ENCODE measurements at regions not wholly inside any gene's neighbourhood (a gene's known extent, or its start where the extent isn't known, plus 50 kb on each side); places are given as distances from the start of the nearest gene placed in this dataset.

DNA sequence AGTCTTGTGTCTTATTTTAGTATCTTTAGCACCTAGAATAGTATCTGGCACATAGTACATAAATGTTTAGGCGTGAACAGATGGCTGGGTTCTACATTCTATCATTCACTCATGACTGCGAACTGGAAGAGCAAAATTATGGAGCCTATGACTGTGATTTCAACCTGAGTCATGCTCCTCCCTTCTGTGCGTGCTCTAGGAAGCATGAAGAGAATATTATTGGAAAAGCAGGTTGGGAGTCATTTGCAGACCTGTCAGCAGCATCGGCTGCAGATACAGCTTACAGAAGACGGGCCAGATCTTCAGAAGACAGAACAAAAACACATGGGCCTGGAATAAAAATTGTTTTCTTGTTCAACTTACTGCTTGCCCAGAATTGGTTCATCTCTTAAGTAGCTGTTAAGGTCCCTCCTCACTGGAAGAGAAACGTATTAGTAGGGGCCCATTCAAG lies 344.0 kb upstream of the USP24 start:
- Histone ChIP-seq H3K27ac (ENCODE audit: low read length) (no peak overlapping the region), H3K27me3 (ENCODE audit: low read depth, low read length) (no peaks in the 10 kb centered on the region), H3K9me3 (ENCODE audit: insufficient read depth, low read length) (no peaks in the 10 kb centered on the region), H3K4me2 (ENCODE audit: low read length) (no peak overlapping the region), H3K79me2 (ENCODE audit: low read length) (no peaks in the 10 kb centered on the region), H4K20me1 (ENCODE audit: insufficient read depth, low read length) (no peaks in the 10 kb centered on the region), H3K4me3 (ENCODE audit: low read length) (no peak overlapping the region), H3K36me3 (replicated peaks; ENCODE audit: low read depth, low read length) (no peaks in the 10 kb centered on the region), H3K9ac (ENCODE audit: low read length) (no peak overlapping the region), H3K4me1 (ENCODE audit: low read length) (no peaks in the 10 kb centered on the region), H2AFZ (ENCODE audit: low read depth, low read length) (no peak overlapping the region)
- no peak for TF ChIP-seq EZH2phosphoT487 (IDR thresholded peaks at IDR 0.05; ENCODE audit: low read depth)
- TF ChIP-seq, protein P1, sequence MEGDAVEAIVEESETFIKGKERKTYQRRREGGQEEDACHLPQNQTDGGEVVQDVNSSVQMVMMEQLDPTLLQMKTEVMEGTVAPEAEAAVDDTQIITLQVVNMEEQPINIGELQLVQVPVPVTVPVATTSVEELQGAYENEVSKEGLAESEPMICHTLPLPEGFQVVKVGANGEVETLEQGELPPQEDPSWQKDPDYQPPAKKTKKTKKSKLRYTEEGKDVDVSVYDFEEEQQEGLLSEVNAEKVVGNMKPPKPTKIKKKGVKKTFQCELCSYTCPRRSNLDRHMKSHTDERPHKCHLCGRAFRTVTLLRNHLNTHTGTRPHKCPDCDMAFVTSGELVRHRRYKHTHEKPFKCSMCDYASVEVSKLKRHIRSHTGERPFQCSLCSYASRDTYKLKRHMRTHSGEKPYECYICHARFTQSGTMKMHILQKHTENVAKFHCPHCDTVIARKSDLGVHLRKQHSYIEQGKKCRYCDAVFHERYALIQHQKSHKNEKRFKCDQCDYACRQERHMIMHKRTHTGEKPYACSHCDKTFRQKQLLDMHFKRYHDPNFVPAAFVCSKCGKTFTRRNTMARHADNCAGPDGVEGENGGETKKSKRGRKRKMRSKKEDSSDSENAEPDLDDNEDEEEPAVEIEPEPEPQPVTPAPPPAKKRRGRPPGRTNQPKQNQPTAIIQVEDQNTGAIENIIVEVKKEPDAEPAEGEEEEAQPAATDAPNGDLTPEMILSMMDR (IDR thresholded peaks at IDR 0.05; ENCODE audit: low read depth, low read length), result no peak

DNA sequence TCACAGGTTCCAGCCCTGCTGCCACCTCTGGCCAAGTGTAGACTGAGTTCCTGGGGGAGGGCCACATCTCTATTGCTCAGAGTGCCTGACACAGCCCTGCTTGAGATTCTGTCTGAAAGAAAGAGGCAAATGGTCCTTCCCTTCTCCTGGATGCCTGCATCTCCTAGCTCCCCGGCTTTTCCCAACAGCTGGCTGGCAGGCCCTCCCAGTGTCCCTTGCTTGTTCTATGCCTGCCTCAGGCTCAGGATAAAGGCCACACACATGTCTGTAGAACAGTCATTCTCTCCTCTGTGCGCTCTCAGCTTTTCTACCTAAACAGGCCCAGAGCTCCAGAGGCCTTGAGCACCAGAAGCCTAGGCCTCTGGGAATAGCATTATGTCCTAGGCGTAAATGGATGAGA lies 343.4 kb upstream of the USP24 start:
- Histone ChIP-seq H3K9me3 (ENCODE audit: insufficient read depth, low read length) (no peaks in the 10 kb centered on the region), H3K27ac (ENCODE audit: low read length) (no peak overlapping the region), H2AFZ (ENCODE audit: low read depth, low read length) (no peak overlapping the region), H3K79me2 (ENCODE audit: low read length) (no peaks in the 10 kb centered on the region), H3K4me3 (ENCODE audit: low read length) (no peak overlapping the region), H3K27me3 (ENCODE audit: low read depth, low read length) (no peaks in the 10 kb centered on the region), H4K20me1 (ENCODE audit: insufficient read depth, low read length) (no peaks in the 10 kb centered on the region), H3K36me3 (replicated peaks; ENCODE audit: low read depth, low read length) (no peaks in the 10 kb centered on the region), H3K9ac (ENCODE audit: low read length) (no peak overlapping the region), H3K4me2 (ENCODE audit: low read length) (no peak overlapping the region), H3K4me1 (ENCODE audit: low read length) (no peaks in the 10 kb centered on the region)
- no peak for TF ChIP-seq EZH2phosphoT487 (IDR thresholded peaks at IDR 0.05; ENCODE audit: low read depth)
- TF ChIP-seq, protein P1 (IDR thresholded peaks at IDR 0.05; ENCODE audit: low read depth, low read length), result no peak

DNA sequence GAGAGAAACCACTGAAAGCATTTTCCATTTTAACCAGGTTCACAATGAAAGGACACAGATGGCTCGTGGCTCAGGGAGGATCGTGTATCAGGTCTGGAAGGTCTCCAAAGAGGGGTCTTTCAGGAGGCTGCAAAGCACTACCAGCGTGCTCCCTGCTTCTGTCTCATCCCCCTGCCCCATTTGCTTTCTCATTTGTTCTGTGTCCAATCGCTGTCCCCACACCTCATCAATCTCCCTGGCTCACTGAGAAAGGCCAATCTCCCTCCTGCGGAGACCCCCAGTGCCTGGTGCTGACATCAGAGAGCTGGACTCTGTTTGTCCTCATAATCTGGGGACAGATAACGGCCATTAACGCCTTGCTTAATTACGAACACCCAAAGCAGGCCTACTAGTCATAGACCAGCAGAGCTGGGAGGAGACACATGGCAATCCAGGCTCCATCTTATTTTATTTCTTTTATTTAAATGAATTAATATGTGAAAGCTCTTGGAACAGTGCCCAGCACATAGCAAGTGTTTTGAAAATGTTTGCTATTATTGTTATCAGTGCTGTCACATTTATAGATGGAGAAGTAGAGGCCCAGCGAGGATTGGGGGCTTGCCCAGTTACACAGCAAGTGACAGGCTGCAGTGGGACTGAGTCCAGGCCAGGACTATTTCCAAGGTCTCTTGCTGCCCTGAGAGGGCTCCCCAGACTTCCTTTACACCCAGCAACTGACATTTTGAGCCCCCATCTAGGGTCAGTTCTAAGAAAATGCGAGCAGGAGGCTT lies 341.0 kb upstream of the USP24 start:
- TF ChIP-seq, protein P1 (IDR thresholded peaks at IDR 0.05; ENCODE audit: low read depth, low read length), result no peak
- no peak for TF ChIP-seq EZH2phosphoT487 (IDR thresholded peaks at IDR 0.05; ENCODE audit: low read depth)
- no peaks in the 10 kb centered on the region for H4K20me1 ChIP-seq (ENCODE audit: insufficient read depth, low read length)
- H3K4me3 ChIP-seq (ENCODE audit: low read length), result no peak overlapping the region
- no peaks in the 10 kb centered on the region for H3K4me1 ChIP-seq (ENCODE audit: low read length)
- H3K4me2 ChIP-seq (ENCODE audit: low read length), result no peak overlapping the region
- H3K79me2 ChIP-seq (ENCODE audit: low read length), result no peaks in the 10 kb centered on the region
- H3K27me3 ChIP-seq (ENCODE audit: low read depth, low read length), result no peaks in the 10 kb centered on the region
- H3K9me3 ChIP-seq (ENCODE audit: insufficient read depth, low read length), result no peaks in the 10 kb centered on the region
- H3K27ac ChIP-seq (ENCODE audit: low read length), result no peak overlapping the region
- no peaks in the 10 kb centered on the region for H3K36me3 ChIP-seq (replicated peaks; ENCODE audit: low read depth, low read length)
- H2AFZ ChIP-seq (ENCODE audit: low read depth, low read length), result no peak overlapping the region
- no peak overlapping the region for H3K9ac ChIP-seq (ENCODE audit: low read length)

DNA sequence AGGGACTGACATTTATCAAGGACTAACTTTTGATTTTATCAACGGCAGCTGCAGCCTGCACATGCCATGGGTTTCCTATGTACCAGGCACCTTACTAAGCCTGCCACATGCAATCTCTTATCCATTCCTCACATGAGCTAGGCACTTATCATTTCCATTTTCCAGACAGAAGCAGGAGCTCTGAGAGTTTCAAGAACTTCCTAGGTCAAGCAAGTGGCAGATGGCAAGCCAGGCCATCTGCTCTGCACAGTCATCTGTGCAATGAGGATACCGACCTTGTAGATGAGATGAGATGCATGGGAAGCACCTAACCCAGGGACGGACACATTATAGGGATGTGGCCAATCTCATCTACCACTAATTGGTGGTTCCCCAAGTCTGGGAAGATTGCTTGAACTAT lies 339.4 kb upstream of the USP24 start:
- Histone ChIP-seq H3K9me3 (ENCODE audit: insufficient read depth, low read length) (no peaks in the 10 kb centered on the region), H3K4me3 (ENCODE audit: low read length) (no peak overlapping the region), H3K4me1 (ENCODE audit: low read length) (no peaks in the 10 kb centered on the region), H3K4me2 (ENCODE audit: low read length) (no peak overlapping the region), H4K20me1 (ENCODE audit: insufficient read depth, low read length) (no peaks in the 10 kb centered on the region), H2AFZ (ENCODE audit: low read depth, low read length) (no peak overlapping the region), H3K79me2 (ENCODE audit: low read length) (no peaks in the 10 kb centered on the region), H3K9ac (ENCODE audit: low read length) (no peak overlapping the region), H3K36me3 (replicated peaks; ENCODE audit: low read depth, low read length) (no peaks in the 10 kb centered on the region), H3K27ac (ENCODE audit: low read length) (no peak overlapping the region), H3K27me3 (ENCODE audit: low read depth, low read length) (no peaks in the 10 kb centered on the region)
- TF ChIP-seq, protein P1 (IDR thresholded peaks at IDR 0.05; ENCODE audit: low read depth, low read length), result no peak
- TF ChIP-seq EZH2phosphoT487 (IDR thresholded peaks at IDR 0.05; ENCODE audit: low read depth), result no peak

Measured in OCI-LY3 (cell line).